K562 (cell line): ENCODE measurements at regions not wholly inside any gene's neighbourhood (a gene's known extent, or its start where the extent isn't known, plus 50 kb on each side); places are given as distances from the start of the nearest gene placed in this dataset.

Experiments
- CCNT2 ChIP-seq: IDR thresholded peaks from 2 replicates; pipeline ENCODE4 v1.6.1; 2011; ENCODE audit warnings: borderline replicate concordance, low read depth, mild to moderate bottlenecking, moderate library complexity, mixed read lengths, low read length; ENCODE audit not compliant: insufficient read length; ENCODE audit errors: extremely low read depth
- DIDO1 ChIP-seq: fragments of 450-650 bp; IDR thresholded peaks from 2 replicates; pipeline ENCODE4 v1.6.1; 2016; ENCODE audit warnings: low read depth, missing biosample characterization, missing genetic modification characterization
- ELK3 ChIP-seq: fragments of 450-650 bp; formaldehyde crosslinking; IDR thresholded peaks from 2 replicates; pipeline ENCODE4 v1.4.0; 2020; ENCODE audit warnings: mild to moderate bottlenecking
- ERF ChIP-seq: fragments of 450-650 bp; formaldehyde crosslinking; IDR thresholded peaks from 2 replicates; pipeline ENCODE4 v1.4.0; 2020; ENCODE audit warnings: mild to moderate bottlenecking, mixed read lengths
- ETS2 ChIP-seq: IDR thresholded peaks from 2 replicates; pipeline ENCODE4 v1.6.1; 2016; ENCODE audit warnings: borderline replicate concordance, missing genetic modification characterization, mild to moderate bottlenecking, moderate library complexity, missing compliant biosample characterization; ENCODE audit not compliant: poor library complexity, severe bottlenecking
- FOXK2 ChIP-seq, 2 experiments: fragments of 450-650 bp; IDR thresholded peaks in 1 of 2; conservative IDR thresholded peaks in 1 of 2; 2 replicates each; pipeline ENCODE4 v1.6.1; 2016; ENCODE audit warnings: low read depth in 2 of 2, mild to moderate bottlenecking in 1 of 2
- MECOM ChIP-seq: fragments of 250-450 bp; sonication (Bioruptor Pico); IDR thresholded peaks from 2 replicates; pipeline ENCODE4 v1.8.0; 2022; ENCODE audit warnings: inconsistent platforms
- MEIS2 ChIP-seq: fragments of 450-650 bp; IDR thresholded peaks from 2 replicates; pipeline ENCODE4 v1.6.1; 2014; ENCODE audit warnings: mild to moderate bottlenecking; ENCODE audit not compliant: partially characterized antibody
- NCOA1 ChIP-seq: fragments of 450-650 bp; IDR thresholded peaks from 2 replicates; pipeline ENCODE4 v1.6.1; 2016; ENCODE audit warnings: low read depth
- NCOA4 ChIP-seq: fragments of 450-650 bp; IDR thresholded peaks from 2 replicates; pipeline ENCODE4 v1.6.1; 2018; ENCODE audit warnings: mild to moderate bottlenecking; ENCODE audit not compliant: partially characterized antibody
- SUPT5H ChIP-seq: fragments of 450-650 bp; IDR thresholded peaks from 2 replicates; pipeline ENCODE4 v1.6.1; 2016
- TBL1XR1 ChIP-seq, 2 experiments: IDR thresholded peaks; 2 replicates each; pipeline ENCODE4 v1.6.1; 2012; ENCODE audit warnings: improper control_type of control experiment in 2 of 2, low read length in 2 of 2, mild to moderate bottlenecking in 1 of 2
- TRIM25 ChIP-seq: fragments of 450-650 bp; IDR thresholded peaks from 2 replicates; pipeline ENCODE4 v1.7.0; 2016; ENCODE audit warnings: borderline replicate concordance
- ZBTB43 ChIP-seq: sonication (generic); formaldehyde crosslinking; IDR thresholded peaks from 2 replicates; pipeline ENCODE4 v1.8.0; 2023; ENCODE audit warnings: mild to moderate bottlenecking, missing genetic modification reagents
- ZC3H11A ChIP-seq: IDR thresholded peaks from 2 replicates; pipeline ENCODE4 v1.6.1; 2012; ENCODE audit warnings: low read depth, low read length, improper control_type of control experiment
- ZFPM2 ChIP-seq: fragments of 250-450 bp; sonication (Bioruptor Pico); IDR thresholded peaks from 2 replicates; pipeline ENCODE4 v1.5.1; 2022; ENCODE audit warnings: mild to moderate bottlenecking
- ZNF316 ChIP-seq: fragments of 450-650 bp; IDR thresholded peaks from 2 replicates; pipeline ENCODE4 v1.6.1; 2016
- ZNF76 ChIP-seq: fragments of 250-450 bp; sonication (Bioruptor Pico); IDR thresholded peaks from 2 replicates; pipeline ENCODE4 v1.4.0; 2020; ENCODE audit warnings: mild to moderate bottlenecking, moderate library complexity, borderline replicate concordance
- TF ChIP-seq, protein P1 (sequence below): fragments of 450-650 bp; IDR thresholded peaks from 2 replicates; pipeline ENCODE4 v1.6.1; 2017; ENCODE audit warnings: antibody characterized with exemption, mild to moderate bottlenecking

- TF ChIP-seq, protein P1, sequence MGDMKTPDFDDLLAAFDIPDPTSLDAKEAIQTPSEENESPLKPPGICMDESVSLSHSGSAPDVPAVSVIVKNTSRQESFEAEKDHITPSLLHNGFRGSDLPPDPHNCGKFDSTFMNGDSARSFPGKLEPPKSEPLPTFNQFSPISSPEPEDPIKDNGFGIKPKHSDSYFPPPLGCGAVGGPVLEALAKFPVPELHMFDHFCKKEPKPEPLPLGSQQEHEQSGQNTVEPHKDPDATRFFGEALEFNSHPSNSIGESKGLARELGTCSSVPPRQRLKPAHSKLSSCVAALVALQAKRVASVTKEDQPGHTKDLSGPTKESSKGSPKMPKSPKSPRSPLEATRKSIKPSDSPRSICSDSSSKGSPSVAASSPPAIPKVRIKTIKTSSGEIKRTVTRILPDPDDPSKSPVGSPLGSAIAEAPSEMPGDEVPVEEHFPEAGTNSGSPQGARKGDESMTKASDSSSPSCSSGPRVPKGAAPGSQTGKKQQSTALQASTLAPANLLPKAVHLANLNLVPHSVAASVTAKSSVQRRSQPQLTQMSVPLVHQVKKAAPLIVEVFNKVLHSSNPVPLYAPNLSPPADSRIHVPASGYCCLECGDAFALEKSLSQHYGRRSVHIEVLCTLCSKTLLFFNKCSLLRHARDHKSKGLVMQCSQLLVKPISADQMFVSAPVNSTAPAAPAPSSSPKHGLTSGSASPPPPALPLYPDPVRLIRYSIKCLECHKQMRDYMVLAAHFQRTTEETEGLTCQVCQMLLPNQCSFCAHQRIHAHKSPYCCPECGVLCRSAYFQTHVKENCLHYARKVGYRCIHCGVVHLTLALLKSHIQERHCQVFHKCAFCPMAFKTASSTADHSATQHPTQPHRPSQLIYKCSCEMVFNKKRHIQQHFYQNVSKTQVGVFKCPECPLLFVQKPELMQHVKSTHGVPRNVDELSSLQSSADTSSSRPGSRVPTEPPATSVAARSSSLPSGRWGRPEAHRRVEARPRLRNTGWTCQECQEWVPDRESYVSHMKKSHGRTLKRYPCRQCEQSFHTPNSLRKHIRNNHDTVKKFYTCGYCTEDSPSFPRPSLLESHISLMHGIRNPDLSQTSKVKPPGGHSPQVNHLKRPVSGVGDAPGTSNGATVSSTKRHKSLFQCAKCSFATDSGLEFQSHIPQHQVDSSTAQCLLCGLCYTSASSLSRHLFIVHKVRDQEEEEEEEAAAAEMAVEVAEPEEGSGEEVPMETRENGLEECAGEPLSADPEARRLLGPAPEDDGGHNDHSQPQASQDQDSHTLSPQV: peak; percentile 67; the same call in 1 of the 2 replicates
- TF ChIP-seq NCOA1: no peak
- no peak for TF ChIP-seq ZNF316
- TF ChIP-seq ELK3: no peak
- no peak for TF ChIP-seq NCOA4
- 0 out of 2 replicates have a peak, but pooled peaks have one; percentile 52 for TF ChIP-seq MECOM (CRISPR knock-in tag)
- no peak for TF ChIP-seq ZBTB43
- no peak for TF ChIP-seq ZC3H11A
- no peak for TF ChIP-seq ZNF76 (CRISPR knock-in tag)
- 0 out of 2 replicates have a peak, but pooled peaks have one; percentile 70 for TF ChIP-seq DIDO1 (tag)
- TF ChIP-seq ERF (CRISPR knock-in tag): 0 out of 2 replicates have a peak, but pooled peaks have one; percentile 69
- no peak for TF ChIP-seq TRIM25
- no peak for TF ChIP-seq ETS2
- no peak for TF ChIP-seq FOXK2 (conservative IDR thresholded peaks at IDR 0.05 in 1 of 2, IDR thresholded peaks at IDR 0.05 in 1 of 2; ENCODE audit: low read depth in 2 of 2)
- TF ChIP-seq TBL1XR1 (IDR thresholded peaks at IDR 0.05; ENCODE audit: low read length in 2 of 2): no peak
- no peak for TF ChIP-seq CCNT2
- no peak for TF ChIP-seq SUPT5H
- TF ChIP-seq ZFPM2: no peak
- TF ChIP-seq MEIS2: no peak
Observed at GRCh38 chr9:88721495-88722279, 186.7 kb downstream of the NXNL2 start (continued).
